ENCODE measurements at regions not wholly inside any gene's neighbourhood (a gene's known extent, or its start where the extent isn't known, plus 50 kb on each side); places are given as distances from the start of the nearest gene placed in this dataset.

DNA sequence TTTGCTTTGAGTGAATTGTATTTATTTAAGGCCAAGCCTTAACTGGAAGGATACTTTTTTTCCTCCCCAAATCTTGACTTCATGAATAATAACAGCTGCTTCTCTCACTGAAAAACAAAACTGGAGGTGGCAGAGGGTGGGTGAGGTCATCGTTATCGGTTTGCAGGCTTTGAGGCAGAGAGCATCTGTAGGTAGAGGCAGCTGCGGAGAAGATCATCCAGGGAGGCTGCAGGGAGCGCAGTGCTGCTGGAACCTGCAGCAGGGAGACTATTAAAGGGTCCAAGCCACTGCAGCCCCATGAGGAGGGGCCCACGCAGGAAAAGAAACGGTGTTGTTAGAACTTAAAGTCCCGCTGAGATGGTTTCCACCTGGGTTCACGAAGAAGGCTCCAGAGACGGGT, 112.1 kb upstream of the SDK1 start:
- TF ChIP-seq, protein P1, sequence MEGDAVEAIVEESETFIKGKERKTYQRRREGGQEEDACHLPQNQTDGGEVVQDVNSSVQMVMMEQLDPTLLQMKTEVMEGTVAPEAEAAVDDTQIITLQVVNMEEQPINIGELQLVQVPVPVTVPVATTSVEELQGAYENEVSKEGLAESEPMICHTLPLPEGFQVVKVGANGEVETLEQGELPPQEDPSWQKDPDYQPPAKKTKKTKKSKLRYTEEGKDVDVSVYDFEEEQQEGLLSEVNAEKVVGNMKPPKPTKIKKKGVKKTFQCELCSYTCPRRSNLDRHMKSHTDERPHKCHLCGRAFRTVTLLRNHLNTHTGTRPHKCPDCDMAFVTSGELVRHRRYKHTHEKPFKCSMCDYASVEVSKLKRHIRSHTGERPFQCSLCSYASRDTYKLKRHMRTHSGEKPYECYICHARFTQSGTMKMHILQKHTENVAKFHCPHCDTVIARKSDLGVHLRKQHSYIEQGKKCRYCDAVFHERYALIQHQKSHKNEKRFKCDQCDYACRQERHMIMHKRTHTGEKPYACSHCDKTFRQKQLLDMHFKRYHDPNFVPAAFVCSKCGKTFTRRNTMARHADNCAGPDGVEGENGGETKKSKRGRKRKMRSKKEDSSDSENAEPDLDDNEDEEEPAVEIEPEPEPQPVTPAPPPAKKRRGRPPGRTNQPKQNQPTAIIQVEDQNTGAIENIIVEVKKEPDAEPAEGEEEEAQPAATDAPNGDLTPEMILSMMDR (conservative IDR thresholded peaks at IDR 0.05; ENCODE audit: low read depth, low read length): no peak
- no peak for TF ChIP-seq MAFK (IDR thresholded peaks at IDR 0.05; ENCODE audit: low read depth, low read length)
- no peak for TF ChIP-seq POLR2A (IDR thresholded peaks at IDR 0.05; ENCODE audit: low read depth, low read length)
- TF ChIP-seq, protein P2, sequence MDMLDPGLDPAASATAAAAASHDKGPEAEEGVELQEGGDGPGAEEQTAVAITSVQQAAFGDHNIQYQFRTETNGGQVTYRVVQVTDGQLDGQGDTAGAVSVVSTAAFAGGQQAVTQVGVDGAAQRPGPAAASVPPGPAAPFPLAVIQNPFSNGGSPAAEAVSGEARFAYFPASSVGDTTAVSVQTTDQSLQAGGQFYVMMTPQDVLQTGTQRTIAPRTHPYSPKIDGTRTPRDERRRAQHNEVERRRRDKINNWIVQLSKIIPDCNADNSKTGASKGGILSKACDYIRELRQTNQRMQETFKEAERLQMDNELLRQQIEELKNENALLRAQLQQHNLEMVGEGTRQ (IDR thresholded peaks at IDR 0.05; ENCODE audit: low read depth, low read length): no peak
- no peak for TF ChIP-seq ELK1 (IDR thresholded peaks at IDR 0.05; ENCODE audit: borderline replicate concordance, low read depth, low read length)
- no peak for TF ChIP-seq FOS (IDR thresholded peaks at IDR 0.05; ENCODE audit: low read depth, low read length)
- no peak for TF ChIP-seq CEBPB (IDR thresholded peaks at IDR 0.05; ENCODE audit: low read depth, low read length)
- TF ChIP-seq RCOR1 (IDR thresholded peaks at IDR 0.05; ENCODE audit: insufficient replicate concordance, low read length): no peak
- no peak for TF ChIP-seq MXI1 (IDR thresholded peaks at IDR 0.05; ENCODE audit: borderline replicate concordance, low read depth, low read length)
- TF ChIP-seq CHD1 (IDR thresholded peaks at IDR 0.05; ENCODE audit: low read depth, low read length): no peak
- no peak for TF ChIP-seq SMC3 (IDR thresholded peaks at IDR 0.05; ENCODE audit: low read depth, low read length)
- TF ChIP-seq RAD21 (IDR thresholded peaks at IDR 0.05; ENCODE audit: low read length): no peak
